Lung microvascular endothelial cell (primary cell): ENCODE measurements at regions not wholly inside any gene's neighbourhood (a gene's known extent, or its start where the extent isn't known, plus 50 kb on each side); places are given as distances from the start of the nearest gene placed in this dataset.

ENCODE experiments used
- DNase-seq, 2 donors: peaks; one replicate each; pipeline versions ENCODE4 v3.0.0 to v3.0.0-alpha.2; 2010; ENCODE audit warnings: low read depth in 2 of 2

GRCh38 chr7:94054130-94054529 lies 50.0 kb upstream of the BET1 start:
- peak in 1 of 2 donors; percentile 9 for DNase-seq

GRCh38 chr7:94055963-94056362 lies 51.8 kb upstream of the BET1 start:
- DNase-seq = no peak

DNA sequence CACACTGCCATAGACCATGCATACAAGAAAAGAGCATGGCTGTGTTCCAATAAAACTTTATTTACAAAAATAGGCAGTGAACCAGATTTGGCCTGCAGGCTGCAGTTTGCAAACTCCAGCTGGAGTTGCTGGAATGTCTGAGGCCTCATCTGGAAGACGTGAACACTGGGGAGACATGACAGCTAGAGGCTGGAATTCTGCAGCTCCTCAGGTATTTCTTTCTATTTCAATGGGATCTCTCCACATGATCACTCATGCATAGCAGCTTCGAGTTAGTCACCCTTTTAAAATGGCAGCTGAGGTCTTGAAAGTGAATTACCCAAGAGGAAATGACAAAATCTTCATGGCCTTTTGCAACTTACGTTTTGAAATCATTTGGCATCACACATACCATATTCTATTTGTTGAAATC lies 52.6 kb upstream of the BET1 start:
- DNase-seq = peak in 1 of 2 donors; percentile 19

GRCh38 chr7:94057955-94058354 lies 53.8 kb upstream of the BET1 start:
- DNase-seq = no peak

DNA sequence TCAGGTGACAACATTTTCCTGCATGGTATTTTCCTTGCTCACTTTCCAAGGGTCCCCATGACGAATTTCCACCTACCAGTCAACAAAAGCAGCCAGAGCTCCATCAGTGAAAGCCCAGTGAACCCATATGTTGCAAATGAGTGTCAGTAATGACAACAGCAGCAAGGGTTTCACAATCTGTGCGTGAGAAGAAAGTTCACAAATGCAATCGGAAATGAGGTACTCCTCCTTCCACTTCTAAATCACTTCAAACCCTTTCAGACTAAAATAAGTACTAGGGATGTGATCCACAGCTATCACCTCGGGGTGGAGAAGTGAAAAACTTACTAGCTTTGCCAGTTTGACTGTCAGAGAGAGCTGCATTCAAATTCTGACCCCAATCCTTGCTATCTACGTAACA lies 55.6 kb upstream of the BET1 start:
- no peak for DNase-seq

- peak in 1 of 2 donors; percentile 35 for DNase-seq
These were observed 56.6 kb upstream of the BET1 start for GRCh38 chr7:94060752-94061151.

- DNase-seq = no peak
These were observed 57.2 kb upstream of the BET1 start for GRCh38 chr7:94061326-94061725.

DNA sequence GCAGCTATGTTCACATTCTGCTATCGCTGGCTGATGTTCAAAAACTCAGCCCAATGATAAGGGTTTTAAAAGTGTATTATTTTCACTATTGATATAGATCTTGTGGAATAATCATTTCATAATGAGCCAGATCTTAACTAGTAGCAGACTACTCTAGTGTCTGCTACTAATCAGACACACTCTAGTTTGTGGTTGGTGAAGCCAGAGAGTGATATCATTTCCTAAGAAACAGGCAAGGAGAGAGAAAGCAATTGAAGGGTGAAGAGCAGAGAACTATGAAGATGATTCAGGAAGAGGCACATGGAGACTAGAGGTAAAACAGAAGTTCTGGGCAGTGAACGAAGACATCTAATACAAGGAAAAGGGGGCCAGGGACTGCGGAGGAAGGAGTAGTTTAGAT lies 58.2 kb upstream of the BET1 start:
- DNase-seq = no peak

GRCh38 chr7:94064541-94065191 lies 60.5 kb upstream of the BET1 start:
- peak; percentile 67 to 79 for DNase-seq

DNA sequence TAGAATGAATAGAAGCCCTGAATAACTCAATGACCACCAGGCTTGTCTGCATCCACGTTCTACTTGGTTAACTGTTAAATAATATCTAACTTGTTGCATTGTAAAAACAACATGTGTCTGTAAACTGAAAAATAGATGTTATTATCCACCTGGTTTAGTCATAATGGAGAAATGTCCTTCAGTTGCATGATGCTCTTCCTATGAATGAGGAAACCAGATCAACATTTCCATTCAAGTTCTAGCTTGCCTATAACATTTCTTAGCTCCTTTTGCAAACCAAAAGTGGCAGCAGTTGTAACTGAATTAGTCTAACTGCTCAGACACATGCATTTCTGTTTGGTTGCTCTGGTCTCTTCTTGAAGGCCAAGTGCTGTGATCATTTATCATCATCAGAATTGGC lies 62.9 kb upstream of the BET1 start:
- no peak for DNase-seq

DNA sequence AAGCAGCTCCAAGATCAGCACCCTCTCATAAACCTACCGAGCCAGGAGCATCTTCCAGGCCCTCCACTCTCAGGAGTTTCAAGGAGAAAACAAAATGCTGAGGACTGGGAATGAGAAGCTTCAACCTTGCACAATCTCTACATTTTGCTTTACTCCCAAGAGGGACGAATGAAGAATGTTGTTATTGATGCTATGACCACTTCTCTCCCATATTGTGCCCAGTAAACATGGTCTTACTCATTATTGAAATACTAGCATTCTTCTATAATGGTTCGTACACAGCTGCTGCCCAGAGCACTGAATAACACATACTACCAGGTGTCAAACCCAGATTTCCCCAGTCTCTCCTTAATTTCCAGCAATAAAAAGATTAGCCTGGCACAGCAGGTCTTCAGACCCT lies 63.4 kb upstream of the BET1 start:
- no peak for DNase-seq

GRCh38 chr7:94069162-94069739 lies 65.1 kb upstream of the BET1 start:
- peak in 1 of 2 donors; percentile 29 for DNase-seq

- DNase-seq = no peak
These were observed 76.4 kb upstream of the BET1 start for GRCh38 chr7:94080551-94080950.

GRCh38 chr7:94082126-94082525 lies 78.0 kb upstream of the BET1 start:
- no peak for DNase-seq

DNA sequence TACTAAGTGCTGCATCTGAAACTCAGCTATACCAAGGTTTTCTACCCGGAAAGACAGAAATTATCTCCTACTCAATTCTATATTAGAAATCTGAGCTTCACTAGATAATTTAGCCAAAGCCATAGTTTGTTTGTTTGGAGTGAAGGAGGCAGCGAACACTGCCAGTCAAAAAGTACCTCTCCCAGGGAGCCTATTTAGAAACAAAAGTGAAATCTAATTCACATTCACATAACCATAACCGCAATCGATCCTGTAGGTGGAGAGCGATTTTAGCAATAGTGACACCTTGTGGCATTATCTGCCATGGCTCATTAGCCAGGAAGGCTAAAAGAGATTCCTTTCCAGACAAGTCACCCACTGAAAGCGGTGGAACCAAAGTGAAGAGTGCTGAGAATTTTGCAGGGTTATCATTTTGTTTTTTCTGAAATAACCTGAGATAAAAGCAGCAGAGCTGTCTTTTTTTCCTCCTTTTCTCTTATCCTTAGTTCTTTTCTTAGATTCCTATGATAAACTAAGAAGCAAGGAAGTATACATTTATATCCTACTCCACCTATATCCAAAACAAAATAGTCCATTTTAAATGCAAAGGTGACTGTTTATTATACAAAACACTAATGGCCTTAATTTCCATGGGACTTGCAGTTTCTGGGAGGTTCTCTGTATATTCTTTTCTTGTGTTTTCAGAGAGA lies 83.7 kb upstream of the BET1 start:
- DNase-seq = peak; percentile 83

DNA sequence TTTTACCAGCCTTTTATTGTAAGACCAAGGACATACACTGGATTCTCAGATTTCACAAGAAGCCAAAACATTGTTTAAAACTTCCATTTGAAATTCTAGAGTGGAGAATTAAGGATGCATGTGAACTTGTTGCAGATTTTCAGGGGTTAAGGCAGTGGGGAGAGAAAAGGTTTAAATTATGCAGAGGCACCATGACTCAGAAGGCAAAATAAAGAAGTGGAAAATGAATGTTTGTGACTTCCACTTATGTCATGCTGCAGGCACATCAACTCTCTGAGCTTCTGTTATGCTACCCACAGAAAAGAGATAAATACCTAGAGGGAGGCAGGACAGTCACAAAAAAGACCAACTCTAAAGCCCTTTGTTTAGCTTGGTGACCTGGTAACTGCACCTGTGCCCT lies 84.4 kb upstream of the BET1 start:
- DNase-seq = peak in 1 of 2 donors; percentile 19

- DNase-seq = peak in 1 of 2 donors; percentile 38
These were observed 85.7 kb upstream of the BET1 start for GRCh38 chr7:94089806-94090205.

- no peak for DNase-seq
These were observed 88.8 kb upstream of the BET1 start for GRCh38 chr7:94092980-94093379.

DNA sequence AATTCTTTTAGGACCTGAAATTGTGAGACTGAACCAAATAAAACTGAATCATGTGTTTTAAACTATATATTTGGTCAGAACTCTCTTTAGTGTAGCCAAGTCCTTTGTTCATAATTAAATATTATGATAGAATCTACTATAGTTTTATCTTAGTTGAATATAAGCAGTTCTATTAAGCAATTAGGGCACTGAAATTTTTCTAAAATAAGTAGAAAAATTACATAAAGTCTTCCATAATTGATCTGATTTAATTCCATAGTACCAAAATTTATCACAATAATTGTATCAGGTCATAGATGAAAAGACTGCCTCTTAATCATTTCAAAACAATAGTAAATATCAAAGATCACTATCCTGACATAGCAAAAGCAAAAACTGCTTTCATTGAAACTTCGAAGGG lies 90.1 kb upstream of the BET1 start:
- no peak for DNase-seq

GRCh38 chr7:94095316-94096009 lies 91.3 kb upstream of the BET1 start:
- DNase-seq = peak; percentile 3 to 9

DNA sequence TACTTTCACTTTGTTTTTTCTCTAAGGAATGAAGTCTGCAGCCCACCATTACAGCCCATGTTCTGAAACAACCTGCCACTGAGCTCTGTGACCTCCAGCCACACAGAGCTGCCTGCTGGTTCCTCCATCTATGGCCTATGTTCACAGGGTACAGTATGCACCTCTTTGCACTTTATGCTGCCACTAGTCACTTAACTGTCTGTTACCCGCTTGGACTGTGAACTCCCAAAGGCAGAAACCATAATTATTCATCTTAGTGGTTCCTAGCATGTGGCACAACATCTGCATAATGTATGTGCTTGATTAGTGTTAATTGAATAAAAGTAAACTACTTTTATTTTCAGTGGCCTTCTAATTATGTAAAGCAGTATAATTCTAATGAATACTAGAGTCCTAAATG lies 95.5 kb upstream of the BET1 start:
- DNase-seq = no peak

DNA sequence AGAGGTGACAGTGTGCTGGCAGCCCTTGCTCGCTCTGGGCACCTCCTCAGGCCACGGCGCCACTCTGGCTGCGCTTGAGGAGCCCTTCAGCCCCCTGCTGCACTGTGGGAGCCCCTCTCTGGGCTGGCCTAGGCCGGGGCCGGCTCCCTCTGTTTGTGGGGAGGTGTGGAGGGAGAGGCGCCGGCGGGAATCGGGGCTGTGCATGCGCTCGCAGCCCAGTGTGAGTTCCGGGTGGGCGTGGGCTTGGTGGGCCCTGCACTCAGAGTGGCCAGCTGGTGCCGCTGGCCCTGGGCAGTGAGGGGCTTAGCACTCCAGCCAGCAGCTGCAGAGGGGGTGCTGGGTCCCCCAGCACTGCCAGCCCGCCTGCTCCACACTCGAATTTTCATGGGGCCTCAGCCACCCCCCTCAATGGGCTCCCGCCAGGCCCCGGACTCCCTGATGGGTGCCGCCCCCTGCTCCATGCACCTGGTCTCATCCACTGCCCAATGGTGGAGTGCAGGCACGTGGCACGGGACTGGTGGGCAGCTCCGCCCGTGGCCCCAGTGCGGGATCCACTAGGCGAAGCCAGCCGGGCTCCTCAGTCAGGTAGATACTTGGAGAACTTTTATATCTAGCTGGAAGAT lies 96.7 kb upstream of the BET1 start:
- DNase-seq = no peak
